ENCODE measurements at regions not wholly inside any gene's neighbourhood (a gene's known extent, or its start where the extent isn't known, plus 50 kb on each side); places are given as distances from the start of the nearest gene placed in this dataset.
"Not testable (repeated sequence)": the region's sequence is repeated elsewhere in the genome, so short reads cannot be mapped to it uniquely, and the experiment has no call there.

- DNase-seq (ENCODE audit: low spot score) (no peak), FAIRE-seq (no peak)
These were observed 1425.1 kb downstream of the BRD1 start for GRCh38 chr22:48402591-48403031.

GRCh38 chr22:48401523-48401922 is 1426.2 kb downstream of the BRD1 start:
- not testable (repeated sequence) for FAIRE-seq; DNase-seq (ENCODE audit: low spot score)

GRCh38 chr22:48398181-48398905 is 1429.3 kb downstream of the BRD1 start:
- FAIRE-seq (no peak), DNase-seq (ENCODE audit: low spot score) (no peak)

DNA sequence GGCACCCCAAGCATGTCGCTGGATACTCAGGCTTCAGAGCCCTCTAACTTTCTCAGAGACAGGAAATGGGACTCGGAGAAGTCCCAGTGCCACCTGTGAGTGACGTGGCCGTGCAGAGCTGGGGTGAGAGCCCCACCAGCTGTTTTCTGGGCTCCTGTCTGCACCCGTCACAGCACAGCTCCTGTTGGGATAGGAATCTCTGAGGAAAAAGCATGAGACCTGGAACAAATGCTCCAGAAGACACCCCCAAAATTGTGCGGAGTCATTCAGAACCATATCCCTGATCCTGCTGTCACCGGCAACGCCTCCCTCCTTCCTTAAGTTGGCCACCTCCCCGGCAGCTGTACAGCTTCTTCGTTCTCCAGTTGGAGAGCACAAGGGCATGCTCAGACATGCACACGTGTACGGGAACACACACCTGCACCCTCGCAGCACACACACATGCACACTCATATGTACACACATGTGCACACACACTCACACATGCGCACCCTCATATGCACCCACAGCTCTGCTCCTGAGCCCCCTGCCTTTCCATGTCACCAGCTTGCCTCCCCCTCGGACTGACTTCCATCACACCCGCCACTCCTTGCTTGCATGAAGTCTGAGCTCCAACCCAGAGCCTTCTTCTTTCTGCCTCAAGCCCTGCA is 1430.0 kb downstream of the BRD1 start:
- no peak for FAIRE-seq
- DNase-seq (ENCODE audit: low spot score), result no peak

DNA sequence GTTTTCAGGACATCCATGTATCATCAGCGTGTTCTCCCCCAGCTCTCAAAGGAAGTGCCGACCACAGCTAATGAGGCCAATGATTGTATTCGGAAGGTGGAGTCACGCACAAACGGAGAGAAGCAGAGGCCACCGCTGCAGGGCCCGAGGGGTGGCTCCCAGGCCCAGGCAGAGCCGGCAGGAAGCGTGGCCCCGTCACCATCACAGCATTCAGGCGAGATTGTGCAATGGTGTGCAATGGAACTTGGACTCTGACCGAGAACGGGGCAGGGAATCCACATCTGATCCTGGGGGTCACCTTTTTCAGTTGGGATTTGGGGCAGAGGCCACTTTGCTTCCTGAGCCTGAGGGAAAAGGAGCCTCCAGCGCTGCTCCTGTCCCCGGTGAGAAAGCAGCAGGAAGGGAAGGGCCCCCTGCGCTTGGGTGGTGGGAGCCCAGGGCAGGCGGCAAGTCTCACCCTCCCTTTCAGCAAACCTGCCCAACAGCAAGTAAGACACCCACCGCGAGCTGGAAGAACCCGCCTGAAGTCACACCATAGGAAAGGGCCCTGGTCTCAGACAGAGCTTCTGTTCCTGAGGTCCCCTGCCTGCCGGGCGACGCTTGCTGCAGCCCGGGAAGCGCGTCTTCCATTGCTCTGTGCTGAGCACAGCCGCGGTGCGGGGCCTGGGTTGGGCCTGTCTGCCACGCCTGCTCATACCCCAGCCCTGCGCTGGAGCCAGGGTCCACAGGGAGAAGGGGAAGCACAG is 1430.7 kb downstream of the BRD1 start:
- DNase-seq (ENCODE audit: low spot score), result no peak
- FAIRE-seq, result no peak

GRCh38 chr22:48396091-48396784 is 1431.4 kb downstream of the BRD1 start:
- FAIRE-seq (no peak), DNase-seq (ENCODE audit: low spot score) (no peak)

DNA sequence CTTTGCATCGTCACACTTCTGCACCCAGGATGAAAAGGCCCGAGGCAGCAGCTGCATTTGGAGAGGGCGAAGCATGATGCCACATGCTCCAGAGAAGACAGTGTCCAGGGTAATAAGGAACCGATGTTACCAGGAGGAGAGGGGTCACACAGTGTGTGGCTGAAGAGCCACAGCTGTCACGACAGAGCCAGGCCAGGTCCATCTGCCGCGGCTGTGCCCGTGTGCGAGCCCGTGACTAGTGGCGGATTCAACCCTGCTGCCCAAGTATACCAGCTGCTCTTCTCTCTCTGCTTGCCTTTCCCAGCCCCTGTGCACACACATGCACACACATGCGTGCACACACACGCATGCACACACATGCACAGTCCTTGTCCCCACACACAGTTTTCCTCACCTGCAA is 1432.5 kb downstream of the BRD1 start:
- FAIRE-seq (no peak), DNase-seq (ENCODE audit: low spot score) (no peak)

GRCh38 chr22:48394787-48395186 is 1432.9 kb downstream of the BRD1 start:
- no peak for FAIRE-seq
- no peak for DNase-seq (ENCODE audit: low spot score)

DNA sequence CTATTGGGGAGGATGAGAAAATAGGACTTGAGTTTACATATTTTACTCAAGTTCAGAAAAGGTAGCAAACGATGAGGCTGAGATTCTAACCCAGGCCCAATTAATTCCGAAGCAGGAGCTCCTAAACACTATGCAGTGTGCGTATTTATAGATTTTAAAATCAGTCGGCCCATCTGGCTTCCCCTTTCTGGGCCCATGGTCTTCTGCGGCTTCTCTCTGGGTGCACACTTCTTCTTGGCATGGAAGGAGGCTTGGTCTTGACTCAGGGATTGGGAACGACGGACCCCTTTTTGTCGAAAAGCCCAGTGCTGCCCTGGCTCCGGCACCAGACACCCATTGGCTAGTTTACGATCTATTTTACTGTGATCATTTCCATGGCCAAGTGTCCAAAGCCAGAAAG is 1433.8 kb downstream of the BRD1 start:
- no peak for DNase-seq (ENCODE audit: low spot score)
- no peak for FAIRE-seq

- no peak for FAIRE-seq
- DNase-seq (ENCODE audit: low spot score), result peak; percentile 41
These were observed 1434.7 kb downstream of the BRD1 start for GRCh38 chr22:48393041-48393370.

- no peak for FAIRE-seq
These were observed 1435.9 kb downstream of the BRD1 start for GRCh38 chr22:48391820-48392219.

GRCh38 chr22:48391171-48391711 is 1436.4 kb downstream of the BRD1 start:
- no peak for DNase-seq (ENCODE audit: low spot score)
- FAIRE-seq, result no peak

More at GRCh38 chr22:48391820-48392219, 1435.9 kb downstream of the BRD1 start:
- no peak for DNase-seq (ENCODE audit: low spot score)

GRCh38 chr22:48389916-48390315 is 1437.8 kb downstream of the BRD1 start:
- DNase-seq (ENCODE audit: low spot score), result no peak
- FAIRE-seq, result no peak

GRCh38 chr22:48382197-48382596 is 1445.5 kb downstream of the BRD1 start:
- no peak for FAIRE-seq
- DNase-seq (ENCODE audit: low spot score), result no peak

GRCh38 chr22:48380016-48380665 is 1447.5 kb downstream of the BRD1 start:
- FAIRE-seq, result no peak

DNA sequence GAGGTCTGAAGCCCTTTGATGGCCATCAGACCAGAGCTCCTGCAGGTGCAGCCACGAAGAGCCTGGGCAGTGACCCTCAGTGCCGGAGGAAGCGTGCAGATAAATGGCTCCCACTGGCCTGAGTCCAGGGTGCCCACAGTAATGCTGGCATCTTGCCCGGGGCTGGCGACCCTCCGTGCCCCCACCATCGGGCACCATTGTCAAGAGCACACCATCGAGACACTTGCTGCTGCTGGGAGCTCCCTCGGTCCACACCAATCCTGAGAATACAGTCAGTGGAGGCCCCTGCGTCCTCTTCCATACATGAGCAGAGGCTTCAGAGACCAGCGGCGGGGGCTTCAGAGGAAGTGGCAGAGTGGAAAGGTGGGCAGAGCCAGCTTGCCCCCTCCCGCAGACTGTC is 1448.3 kb downstream of the BRD1 start:
- no peak for DNase-seq (ENCODE audit: low spot score)
- FAIRE-seq, result no peak

More at GRCh38 chr22:48380016-48380665, 1447.5 kb downstream of the BRD1 start:
- DNase-seq (ENCODE audit: low spot score), result no peak

GRCh38 chr22:48378673-48379072 is 1449.0 kb downstream of the BRD1 start:
- no peak for DNase-seq (ENCODE audit: low spot score)
- no peak for FAIRE-seq

DNA sequence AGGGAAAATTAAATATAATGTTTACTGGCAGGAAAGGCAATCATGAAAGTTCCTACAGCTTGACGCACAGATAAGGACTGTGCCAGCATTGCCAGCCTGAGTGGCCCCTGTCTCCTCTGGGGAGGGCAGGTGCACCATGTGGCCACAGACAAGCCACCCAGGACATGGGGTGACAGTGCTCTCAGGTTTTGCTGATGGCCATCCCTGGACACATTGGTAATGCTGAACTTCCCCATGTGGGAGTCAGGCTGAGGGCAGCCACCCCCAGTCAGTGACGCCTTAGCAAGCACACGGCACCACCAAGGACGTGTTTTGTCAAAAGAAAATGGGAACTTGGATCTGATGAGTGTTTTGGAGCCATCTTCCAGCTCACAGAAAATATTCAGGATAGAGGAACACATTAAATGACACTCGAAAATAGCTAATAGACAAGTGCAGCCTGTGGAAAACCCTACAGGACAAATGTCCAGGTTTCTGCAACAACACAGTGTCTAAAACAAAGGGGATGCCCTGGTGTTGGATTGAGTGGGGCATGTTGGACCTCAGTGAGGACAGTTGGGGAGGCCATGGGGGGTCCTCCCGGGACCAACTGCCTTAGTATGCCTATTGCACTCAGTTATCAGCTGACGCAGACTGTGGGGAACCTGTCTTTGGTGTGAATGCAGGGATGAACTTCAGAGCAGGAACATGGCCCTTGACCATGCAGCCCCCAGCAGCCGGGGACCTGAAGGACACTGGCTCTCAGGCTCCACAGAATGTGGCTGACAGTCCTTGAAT is 1450.5 kb downstream of the BRD1 start:
- FAIRE-seq, result no peak

GRCh38 chr22:48376428-48376827 is 1451.2 kb downstream of the BRD1 start:
- FAIRE-seq (no peak), DNase-seq (ENCODE audit: low spot score) (no peak)

More for the DNA sequence above, 1450.5 kb downstream of the BRD1 start:
- DNase-seq (ENCODE audit: low spot score), result no peak

- FAIRE-seq (no peak), DNase-seq (ENCODE audit: low spot score) (no peak)
These were observed 1454.0 kb downstream of the BRD1 start for GRCh38 chr22:48373626-48374173.
